ENCODE measurements at regions not wholly inside any gene's neighbourhood (a gene's known extent, or its start where the extent isn't known, plus 50 kb on each side); places are given as distances from the start of the nearest gene placed in this dataset.

GRCh38 chr12:118880720-118881493, 100.4 kb upstream of the SRRM4 start:
- TF ChIP-seq CTCF (IDR thresholded peaks at IDR 0.05; ENCODE audit: borderline replicate concordance, extremely low read depth, low read length, poor library complexity, severe bottlenecking) = no peak
- TF ChIP-seq EZH2 (IDR thresholded peaks at IDR 0.05; ENCODE audit: borderline replicate concordance, low read depth, low read length, severe bottlenecking) = no peak
